GM12864 (cell line): ENCODE measurements at regions not wholly inside any gene's neighbourhood (a gene's known extent, or its start where the extent isn't known, plus 50 kb on each side); places are given as distances from the start of the nearest gene placed in this dataset.

ENCODE experiments used
- DNase-seq: peaks from one replicate; pipeline ENCODE4 v3.0.0-alpha.2; 2011; ENCODE audit warnings: low read depth
- H3K4me3 ChIP-seq: 2 replicates; pipeline ENCODE4 v1.5.1; 2011; ENCODE audit warnings: mild to moderate bottlenecking, low read depth, low read length, control low read depth
- CTCF ChIP-seq: IDR thresholded peaks from 2 replicates; pipeline ENCODE4 v1.5.1; 2011; ENCODE audit warnings: low read depth, mild to moderate bottlenecking, moderate library complexity, low read length, control low read depth, inconsistent platforms; ENCODE audit errors: missing control alignments

GRCh38 chr2:2565671-2566070, 234.6 kb upstream of the MYT1L start:
- no peak for DNase-seq
- no peak overlapping the region for H3K4me3 ChIP-seq
- TF ChIP-seq CTCF: no peak

GRCh38 chr2:2564300-2565078, 233.4 kb upstream of the MYT1L start:
- DNase-seq: no peak
- TF ChIP-seq CTCF: no peak
- no peak overlapping the region for H3K4me3 ChIP-seq

- DNase-seq: no peak
- H3K4me3 ChIP-seq: no peak overlapping the region
Measured at GRCh38 chr2:2563309-2563860, 232.3 kb upstream of the MYT1L start.

GRCh38 chr2:2562867-2563266, 231.8 kb upstream of the MYT1L start:
- DNase-seq: no peak

More at GRCh38 chr2:2563309-2563860, 232.3 kb upstream of the MYT1L start:
- no peak for TF ChIP-seq CTCF

GRCh38 chr2:2561346-2562095, 230.4 kb upstream of the MYT1L start:
- no peak overlapping the region for H3K4me3 ChIP-seq
- DNase-seq: no peak
- TF ChIP-seq CTCF: no peak

More at GRCh38 chr2:2562867-2563266, 231.8 kb upstream of the MYT1L start:
- TF ChIP-seq CTCF: no peak
- H3K4me3 ChIP-seq: no peak overlapping the region

GRCh38 chr2:2560374-2561015, 229.4 kb upstream of the MYT1L start:
- no peak for TF ChIP-seq CTCF
- H3K4me3 ChIP-seq: no peak overlapping the region
- no peak for DNase-seq
